ENCODE measurements at regions not wholly inside any gene's neighbourhood (a gene's known extent, or its start where the extent isn't known, plus 50 kb on each side); places are given as distances from the start of the nearest gene placed in this dataset.

DNA sequence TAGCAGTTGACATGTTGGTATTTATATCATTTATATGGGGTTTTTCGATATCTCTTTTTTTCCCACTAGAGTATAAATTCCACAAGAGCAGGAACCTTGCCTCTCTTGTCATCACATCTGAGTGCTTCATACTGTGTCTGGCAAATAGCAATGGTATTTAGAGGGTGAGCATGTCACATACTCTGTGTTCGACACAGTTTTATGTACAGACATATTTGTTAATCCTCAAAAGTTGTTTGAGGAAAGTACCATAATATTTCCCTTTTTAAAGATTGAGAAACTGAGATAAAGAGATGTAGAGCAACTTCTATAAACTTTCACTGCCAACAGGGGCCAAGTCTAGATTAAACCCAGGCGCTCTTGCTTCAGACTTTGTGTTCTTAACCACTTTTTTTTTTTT, 324.6 kb upstream of the PDGFD start:
- DNase-seq (no peak), ATAC-seq (no peak)
- Histone ChIP-seq H3K36me3 (ENCODE audit: low read depth) (no peaks in the 10 kb centered on the region), H3K4me3 (no peak overlapping the region), H3K4me1 (ENCODE audit: low read depth) (no peaks in the 10 kb centered on the region), H3K9me3 (peaks cover 36% of the 10 kb centered on the region)
- intact Hi-C loops (cut with DNase I, micrococcal nuclease) = no loop called here
- TF ChIP-seq, protein P1, sequence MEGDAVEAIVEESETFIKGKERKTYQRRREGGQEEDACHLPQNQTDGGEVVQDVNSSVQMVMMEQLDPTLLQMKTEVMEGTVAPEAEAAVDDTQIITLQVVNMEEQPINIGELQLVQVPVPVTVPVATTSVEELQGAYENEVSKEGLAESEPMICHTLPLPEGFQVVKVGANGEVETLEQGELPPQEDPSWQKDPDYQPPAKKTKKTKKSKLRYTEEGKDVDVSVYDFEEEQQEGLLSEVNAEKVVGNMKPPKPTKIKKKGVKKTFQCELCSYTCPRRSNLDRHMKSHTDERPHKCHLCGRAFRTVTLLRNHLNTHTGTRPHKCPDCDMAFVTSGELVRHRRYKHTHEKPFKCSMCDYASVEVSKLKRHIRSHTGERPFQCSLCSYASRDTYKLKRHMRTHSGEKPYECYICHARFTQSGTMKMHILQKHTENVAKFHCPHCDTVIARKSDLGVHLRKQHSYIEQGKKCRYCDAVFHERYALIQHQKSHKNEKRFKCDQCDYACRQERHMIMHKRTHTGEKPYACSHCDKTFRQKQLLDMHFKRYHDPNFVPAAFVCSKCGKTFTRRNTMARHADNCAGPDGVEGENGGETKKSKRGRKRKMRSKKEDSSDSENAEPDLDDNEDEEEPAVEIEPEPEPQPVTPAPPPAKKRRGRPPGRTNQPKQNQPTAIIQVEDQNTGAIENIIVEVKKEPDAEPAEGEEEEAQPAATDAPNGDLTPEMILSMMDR (IDR thresholded peaks at IDR 0.05) = no peak

DNA sequence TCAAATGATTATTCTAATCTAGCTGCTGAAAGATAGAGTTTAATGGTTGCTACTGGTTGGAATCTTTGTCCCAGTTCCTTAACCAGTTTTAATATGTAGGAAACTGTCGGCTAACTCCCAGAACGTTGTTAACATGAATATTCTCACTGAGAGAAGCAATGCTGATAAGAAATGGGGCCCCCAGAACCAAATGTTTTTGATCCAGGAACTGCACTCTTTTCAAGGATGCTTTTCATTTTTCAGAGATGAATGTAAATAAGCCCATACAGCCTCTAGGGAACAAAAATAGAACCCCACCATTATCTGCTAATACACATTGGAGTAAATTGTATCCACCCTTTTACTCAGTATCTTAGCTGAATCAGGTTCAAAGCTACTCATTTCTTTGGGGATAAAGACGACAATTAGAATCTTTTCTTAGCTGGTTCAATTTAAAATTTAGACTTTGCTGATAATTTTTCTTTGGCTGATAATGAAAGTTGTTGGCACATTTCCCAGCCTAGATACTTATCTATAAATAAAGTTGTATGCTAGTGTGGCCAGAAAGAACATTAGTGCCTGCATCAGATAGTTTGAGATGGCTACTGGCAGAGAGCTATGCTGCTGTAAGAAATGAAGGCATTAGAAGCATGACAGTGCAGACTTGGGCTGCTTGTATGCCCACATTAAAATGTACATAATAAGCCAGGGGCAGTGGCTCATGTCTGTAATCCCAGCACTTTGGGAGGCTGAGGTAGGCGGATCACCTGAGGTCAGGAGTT, 323.3 kb upstream of the PDGFD start:
- intact Hi-C loops (cut with DNase I, micrococcal nuclease) = no loop called here
- no peak for DNase-seq
- Histone ChIP-seq H3K36me3 (ENCODE audit: low read depth) (no peaks in the 10 kb centered on the region), H3K4me1 (ENCODE audit: low read depth) (no peaks in the 10 kb centered on the region), H3K9me3 (peaks cover 31% of the 10 kb centered on the region), H3K4me3 (no peak overlapping the region)
- TF ChIP-seq, protein P1 (IDR thresholded peaks at IDR 0.05) = no peak
- ATAC-seq = no peak

DNA sequence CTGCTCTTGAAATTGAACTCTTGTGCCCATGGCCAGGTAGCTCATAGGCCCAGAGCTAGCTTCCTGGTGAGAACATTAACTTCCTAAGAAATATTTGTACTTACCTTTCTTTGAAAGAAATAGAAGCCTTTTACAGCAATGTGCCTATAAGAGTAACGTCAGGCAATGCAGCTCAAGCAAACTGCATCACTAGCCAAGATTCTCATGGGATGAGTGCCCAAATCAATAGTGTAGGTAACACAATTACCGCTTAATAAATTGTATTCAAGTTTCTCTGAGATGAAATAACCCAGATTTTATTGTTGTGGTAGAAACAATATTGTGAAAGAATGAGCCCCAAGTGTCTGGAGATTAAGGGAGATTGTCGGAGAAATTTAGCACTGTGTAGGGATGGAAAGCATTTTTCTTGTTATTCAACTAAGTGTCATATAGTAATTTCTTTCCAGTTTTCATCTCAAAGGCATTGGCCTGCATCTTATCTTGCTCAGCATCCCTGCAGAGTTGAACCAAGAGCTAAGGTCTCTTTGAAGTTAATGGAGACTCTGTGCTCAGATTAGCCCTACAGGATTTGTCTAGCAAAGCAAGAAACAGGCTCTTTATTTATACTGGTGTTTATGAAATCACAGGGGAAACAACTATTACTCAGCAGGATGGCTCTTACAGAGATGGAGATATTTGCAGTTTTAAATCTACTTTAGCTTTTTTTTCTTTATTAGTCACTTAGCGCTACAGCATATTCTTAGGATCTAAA, 321.0 kb upstream of the PDGFD start:
- Histone ChIP-seq H3K4me3 (no peak overlapping the region), H3K4me1 (ENCODE audit: low read depth) (no peaks in the 10 kb centered on the region), H3K36me3 (ENCODE audit: low read depth) (no peaks in the 10 kb centered on the region), H3K9me3 (peaks cover 19% of the 10 kb centered on the region)
- ATAC-seq = no peak
- TF ChIP-seq, protein P1 (IDR thresholded peaks at IDR 0.05) = no peak
- no peak for DNase-seq
- intact Hi-C loops (cut with DNase I, micrococcal nuclease) = no loop called here

DNA sequence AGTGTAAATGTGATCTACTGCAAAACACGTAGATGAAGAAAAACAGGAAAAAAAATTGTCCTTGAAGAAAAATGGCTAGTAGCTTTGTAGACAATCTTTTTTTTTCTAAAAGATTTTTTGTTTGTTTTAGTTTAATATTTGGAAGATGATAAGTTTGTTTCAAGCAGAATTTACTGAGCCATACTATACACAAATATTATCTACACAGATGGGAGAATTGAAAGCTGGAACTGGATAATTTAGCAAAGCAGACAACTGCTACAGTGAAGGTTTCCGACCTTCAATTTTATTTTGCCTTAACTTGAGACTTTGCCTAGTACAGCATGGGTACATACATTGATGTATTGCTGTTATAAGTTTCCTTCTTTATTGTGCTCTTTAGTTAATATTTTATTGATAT, 313.0 kb upstream of the PDGFD start:
- TF ChIP-seq, protein P1 (IDR thresholded peaks at IDR 0.05) = no peak

DNA sequence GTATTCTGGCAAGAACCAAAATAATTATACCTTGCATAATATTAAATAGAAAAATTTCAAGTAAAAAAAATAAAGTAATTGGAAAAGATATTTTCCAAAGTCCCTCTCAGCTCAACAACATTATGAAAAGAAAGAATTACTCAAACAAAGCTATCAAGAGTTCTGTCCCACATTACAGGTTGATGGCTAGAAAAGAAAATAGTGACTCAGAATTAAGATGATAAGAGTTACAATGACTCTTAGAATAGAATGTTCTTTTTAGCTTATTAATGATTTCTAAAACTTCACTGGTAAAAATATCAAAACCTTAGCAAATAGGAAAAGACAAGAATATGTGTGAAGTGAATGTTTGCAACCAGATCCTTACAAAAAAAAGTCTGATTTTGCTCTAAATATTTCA, 312.5 kb upstream of the PDGFD start:
- no peaks in the 10 kb centered on the region for H3K4me1 ChIP-seq (ENCODE audit: low read depth)
- intact Hi-C loops (cut with DNase I, micrococcal nuclease) = no loop called here
- no peaks in the 10 kb centered on the region for H3K36me3 ChIP-seq (ENCODE audit: low read depth)
- ATAC-seq (no peak), DNase-seq (no peak)
- H3K9me3 ChIP-seq = no peaks in the 10 kb centered on the region
- no peak overlapping the region for H3K4me3 ChIP-seq
- TF ChIP-seq, protein P1 (IDR thresholded peaks at IDR 0.05) = no peak

More for the DNA sequence above, 313.0 kb upstream of the PDGFD start:
- Histone ChIP-seq H3K36me3 (ENCODE audit: low read depth) (no peaks in the 10 kb centered on the region), H3K9me3 (peaks cover 2% of the 10 kb centered on the region), H3K4me1 (ENCODE audit: low read depth) (no peaks in the 10 kb centered on the region), H3K4me3 (no peak overlapping the region)
- ATAC-seq (no peak), DNase-seq (no peak)
- intact Hi-C loops (cut with DNase I, micrococcal nuclease) = no loop called here

Measured in mucosa of descending colon (tissue), 3 donors.